IMR-90 (cell line): ENCODE measurements at regions not wholly inside any gene's neighbourhood (a gene's known extent, or its start where the extent isn't known, plus 50 kb on each side); places are given as distances from the start of the nearest gene placed in this dataset.

Source experiments
- ATAC-seq: fragments of 200-7000 bp; cut with Tn5 transposase; 2 replicates; pipeline ENCODE4 v1.9.1; 2020; ENCODE audit warnings: low read depth, mild to moderate bottlenecking, moderate library complexity
- BruUV-seq: library from RNA; stranded (reverse); fragments of 400-500 nt; replicated peaks from 2 replicates; lab custom pipeline; 2021; lab: Mats Ljungman, UMichigan
- CTCF ChIA-PET: fragments of 300-600 bp; formaldehyde crosslinking; extraction: SDS; loops from one replicate; lab custom pipeline; 2021; ENCODE audit warnings: antibody characterized with exemption; lab: Yijun Ruan, JAX
- POLR2A ChIA-PET: fragments of 300-600 bp; sonication (Branson Sonifier 250); formaldehyde crosslinking; loops from one replicate; lab custom pipeline; 2022; ENCODE audit warnings: antibody characterized with exemption; ENCODE audit not compliant: unreplicated experiment; lab: Charles Lee
- DNase-seq: peaks from one replicate; pipeline ENCODE4 v3.0.0; 2013
- H2AFZ ChIP-seq: replicated peaks from 2 replicates; pipeline ENCODE3; 2013; ENCODE audit warnings: low read length, mild to moderate bottlenecking; ENCODE audit not compliant: poor library complexity
- H2AK5ac ChIP-seq: 2 replicates; pipeline ENCODE4 v1.6.1; 2013; ENCODE audit warnings: low read depth, low read length, inconsistent platforms
- H2AK9ac ChIP-seq: replicated peaks from 2 replicates; pipeline ENCODE3; 2013; ENCODE audit warnings: mild to moderate bottlenecking, low read depth, low read length, moderate library complexity; ENCODE audit not compliant: poor library complexity
- H2BK120ac ChIP-seq: 2 replicates; pipeline ENCODE4 v1.6.1; 2013; ENCODE audit warnings: low read depth, low read length, inconsistent platforms
- H2BK15ac ChIP-seq: 3 replicates; pipeline ENCODE4 v1.6.1; 2013; ENCODE audit warnings: low read depth, low read length, inconsistent platforms
- H2BK20ac ChIP-seq: 2 replicates; pipeline ENCODE4 v1.6.1; 2013; ENCODE audit warnings: low read depth, mild to moderate bottlenecking, inconsistent platforms, low read length, moderate library complexity
- H2BK5ac ChIP-seq: 2 replicates; pipeline ENCODE4 v1.6.1; 2013; ENCODE audit warnings: mild to moderate bottlenecking, low read depth, low read length, inconsistent platforms; ENCODE audit not compliant: poor library complexity, severe bottlenecking
- H3K14ac ChIP-seq: replicated peaks from 2 replicates; pipeline ENCODE4 v1.6.1; 2013; ENCODE audit warnings: low read depth, low read length, inconsistent platforms
- H3K18ac ChIP-seq: 2 replicates; pipeline ENCODE4 v1.6.1; 2013; ENCODE audit warnings: low read depth, low read length, control low read depth
- H3K23ac ChIP-seq: 2 replicates; pipeline ENCODE4 v1.6.1; 2013; ENCODE audit warnings: low read depth, low read length, inconsistent platforms
- H3K27ac ChIP-seq: 2 replicates; pipeline ENCODE4 v1.5.1; 2013; ENCODE audit warnings: mild to moderate bottlenecking, control low read depth, low read length; ENCODE audit not compliant: insufficient read depth
- H3K27me3 ChIP-seq: 2 replicates; pipeline ENCODE4 v1.6.1; 2013; ENCODE audit warnings: low read length; ENCODE audit not compliant: control insufficient read depth, insufficient read depth
- H3K36me3 ChIP-seq: 2 replicates; pipeline ENCODE4 v1.6.1; 2013; ENCODE audit warnings: low read length, mixed read lengths; ENCODE audit not compliant: control insufficient read depth, insufficient read depth
- H3K4ac ChIP-seq: 2 replicates; pipeline ENCODE4 v1.6.1; 2013; ENCODE audit warnings: low read depth, low read length, inconsistent platforms
- H3K4me1 ChIP-seq: 2 replicates; pipeline ENCODE4 v1.6.1; 2013; ENCODE audit warnings: low read length, mixed read lengths; ENCODE audit not compliant: control insufficient read depth, insufficient read depth
- H3K4me2 ChIP-seq: 2 replicates; pipeline ENCODE4 v1.6.1; 2013; ENCODE audit warnings: low read depth, mild to moderate bottlenecking, control low read depth, low read length, moderate library complexity
- H3K4me3 ChIP-seq: 2 replicates; pipeline ENCODE4 v1.5.1; 2013; ENCODE audit warnings: low read depth, mild to moderate bottlenecking, control low read depth, low read length, moderate library complexity; ENCODE audit not compliant: insufficient read depth
- H3K56ac ChIP-seq: 2 replicates; pipeline ENCODE4 v1.6.1; 2013; ENCODE audit warnings: low read length, inconsistent platforms; ENCODE audit not compliant: insufficient read depth; ENCODE audit errors: extremely low read depth
- H3K79me1 ChIP-seq, 2 experiments: 2 replicates each; pipeline ENCODE4 v1.6.1; 2013; ENCODE audit warnings: low read length in 2 of 2, inconsistent platforms in 1 of 2, low read depth in 1 of 2
- H3K9ac ChIP-seq: 2 replicates; pipeline ENCODE4 v1.6.1; 2013; ENCODE audit warnings: low read depth, low read length, control low read depth
- H3K9me1 ChIP-seq: 2 replicates; pipeline ENCODE4 v1.6.1; 2013; ENCODE audit warnings: low read length, inconsistent platforms; ENCODE audit not compliant: insufficient read depth
- H3K9me3 ChIP-seq: 2 replicates; pipeline ENCODE4 v1.6.1; 2013; ENCODE audit warnings: low read length; ENCODE audit not compliant: control insufficient read depth, insufficient read depth
- H4K20me1 ChIP-seq: 2 replicates; pipeline ENCODE4 v1.6.1; 2013; ENCODE audit warnings: low read length, inconsistent platforms; ENCODE audit not compliant: insufficient read depth
- H4K5ac ChIP-seq: 2 replicates; pipeline ENCODE4 v1.6.1; 2013; ENCODE audit warnings: mild to moderate bottlenecking, low read depth, low read length, control low read depth
- H4K8ac ChIP-seq, 2 experiments: 2 replicates each; pipeline ENCODE4 v1.6.1; 2013; ENCODE audit warnings: low read depth in 2 of 2, low read length in 2 of 2, control low read depth in 1 of 2, inconsistent platforms in 1 of 2
- H4K91ac ChIP-seq: 2 replicates; pipeline ENCODE4 v1.6.1; 2013; ENCODE audit warnings: low read depth, low read length, inconsistent platforms; ENCODE audit not compliant: insufficient read depth
- CEBPB ChIP-seq: IDR thresholded peaks from 2 replicates; pipeline ENCODE4 v1.6.1; 2012; ENCODE audit warnings: low read depth, low read length, improper control_type of control experiment
- CHD1 ChIP-seq: IDR thresholded peaks from 2 replicates; pipeline ENCODE4 v1.6.1; 2012; ENCODE audit warnings: low read depth, low read length, improper control_type of control experiment
- CTCF ChIP-seq: conservative IDR thresholded peaks from 2 replicates; pipeline ENCODE4 v1.5.1; 2012; ENCODE audit warnings: mild to moderate bottlenecking, low read depth, low read length, improper control_type of control experiment
- FOS ChIP-seq: fragments of 150-350 bp; IDR thresholded peaks from 2 replicates; pipeline ENCODE4 v1.6.1; 2016; ENCODE audit warnings: low read depth, low read length
- MAFK ChIP-seq: IDR thresholded peaks from 2 replicates; pipeline ENCODE4 v1.6.1; 2012; ENCODE audit warnings: low read depth, low read length, improper control_type of control experiment
- MAZ ChIP-seq: IDR thresholded peaks from 2 replicates; pipeline ENCODE4 v1.6.1; 2012; ENCODE audit warnings: low read depth, mild to moderate bottlenecking, low read length, improper control_type of control experiment, moderate library complexity, borderline replicate concordance
- MXI1 ChIP-seq: IDR thresholded peaks from 2 replicates; pipeline ENCODE4 v1.6.1; 2012; ENCODE audit warnings: low read depth, mild to moderate bottlenecking, low read length, moderate library complexity, borderline replicate concordance
- NFE2L2 ChIP-seq: fragments of 150-350 bp; IDR thresholded peaks from 2 replicates; pipeline ENCODE4 v1.6.1; 2016; ENCODE audit warnings: low read depth, mild to moderate bottlenecking, low read length
- RCOR1 ChIP-seq: IDR thresholded peaks from 2 replicates; pipeline ENCODE4 v1.6.1; 2012; ENCODE audit warnings: mild to moderate bottlenecking, low read length, improper control_type of control experiment; ENCODE audit not compliant: insufficient replicate concordance
- RFX5 ChIP-seq: IDR thresholded peaks from 2 replicates; pipeline ENCODE4 v1.8.0; 2012; ENCODE audit warnings: low read depth, mild to moderate bottlenecking, low read length, moderate library complexity
- SMC3 ChIP-seq: fragments of 150-350 bp; IDR thresholded peaks from 2 replicates; pipeline ENCODE4 v1.6.1; 2016; ENCODE audit warnings: low read depth, mild to moderate bottlenecking, antibody characterized with exemption, low read length, moderate library complexity
- USF2 ChIP-seq: fragments of 150-350 bp; IDR thresholded peaks from 2 replicates; pipeline ENCODE4 v1.6.1; 2017; ENCODE audit warnings: mild to moderate bottlenecking, antibody characterized with exemption, low read length, low read depth
- WGBS, 2 experiments: methylation state at CpG; one replicate each; pipeline versions ENCODE4 v1.1.5 to v1.1.7; 2013; ENCODE audit warnings: missing lambda C conversion rate in 2 of 2; ENCODE audit not compliant: insufficient read length in 1 of 2; ENCODE audit errors: extremely low coverage in 2 of 2; 5-methylcytosine and 5-hydroxymethylcytosine counted together
- dilution Hi-C: fragments of 300-500 bp; cut with HindIII; formaldehyde crosslinking; loops from one replicate; pipeline ENCODE4 v1.14.3; 2018; ENCODE audit warnings: low sequenced_read_pairs; ENCODE audit not compliant: unreplicated experiment
- in situ Hi-C: fragments of 300-500 bp; cut with MboI; formaldehyde crosslinking; loops from 3 replicates; pipeline ENCODE4 v1.14.3; 2019; ENCODE audit warnings: low sequenced_read_pairs, inconsistent platforms, mixed read lengths
- intact Hi-C: fragments of 100-400 bp; cut with micrococcal nuclease; formaldehyde crosslinking; loops from 2 replicates; pipeline ENCODE4 v1.10.0; 2022

DNA sequence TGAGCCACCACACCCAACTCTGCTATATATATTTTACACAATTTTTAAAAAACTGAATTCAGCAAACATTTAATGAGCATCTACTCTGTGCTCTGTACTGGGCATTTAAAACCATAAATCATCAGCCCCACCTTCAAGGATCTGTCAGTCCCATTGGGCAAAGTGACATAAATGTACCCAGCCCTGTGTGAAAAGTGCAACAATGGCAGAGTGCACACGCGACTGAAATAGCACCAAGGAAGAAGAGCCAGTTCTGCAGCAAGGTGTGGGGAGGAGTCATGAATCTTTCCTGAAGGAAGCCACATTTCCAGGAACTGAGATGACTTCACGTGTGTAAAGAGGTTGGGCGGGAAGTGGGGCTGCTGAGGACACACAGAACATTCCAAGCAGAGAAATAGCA is 111.5 kb upstream of the ATP6AP2 start:
- Histone ChIP-seq H3K36me3 (no peaks in the 10 kb centered on the region), H4K91ac (no peak overlapping the region), H4K8ac (no peak overlapping the region), H3K14ac (no peak overlapping the region), H3K18ac (no peak overlapping the region), H3K9me1 (no peaks in the 10 kb centered on the region), H4K5ac (no peak overlapping the region), H2BK20ac (no peak overlapping the region), H3K4ac (no peak overlapping the region), H3K27ac (no peak overlapping the region), H2BK5ac (no peak overlapping the region), H2BK120ac (no peak overlapping the region), H2AK5ac (no peak overlapping the region), H3K9ac (no peak overlapping the region), H3K79me1 (no peaks in the 10 kb centered on the region), H3K4me3 (no peak overlapping the region), H3K4me1 (peaks cover 2% of the 10 kb centered on the region; the same call in 1 of the 2 replicates), H2AFZ (no peak overlapping the region), H3K4me2 (no peak overlapping the region), H3K56ac (no peak overlapping the region), H4K20me1 (no peaks in the 10 kb centered on the region; the same call in 1 of the 2 replicates), H3K9me3 (no peaks in the 10 kb centered on the region), H2AK9ac (no peak overlapping the region), H3K27me3 (peaks cover 23% of the 10 kb centered on the region), H3K23ac (no peak overlapping the region), H2BK15ac (no peak overlapping the region)
- TF ChIP-seq CEBPB = no peak
- TF ChIP-seq CHD1 = no peak
- TF ChIP-seq MAFK = no peak
- no peak for TF ChIP-seq RFX5
- no peak for TF ChIP-seq FOS
- no peak for TF ChIP-seq RCOR1
- no peak for TF ChIP-seq USF2
- TF ChIP-seq NFE2L2 = no peak
- TF ChIP-seq CTCF = no peak
- no peak for TF ChIP-seq MAZ
- no peak for TF ChIP-seq MXI1
- no peak for TF ChIP-seq SMC3
- DNase-seq = no peak
- CTCF ChIA-PET = no interaction called here
- in situ Hi-C loops = no loop called here
- ATAC-seq = no peak
- 67% methylated on average over 2 of the region's 4 CpGs; no CpG with 5 or more reads in 1 of the 2 experiments for WGBS, 2 experiments
- POLR2A ChIA-PET = no interaction called here
- BruUV-seq = no TSS peak
- intact Hi-C loops = no loop called here
- dilution Hi-C loops = no loop called here
